Lower leg skin (tissue), 4 donors: ENCODE measurements at regions not wholly inside any gene's neighbourhood (a gene's known extent, or its start where the extent isn't known, plus 50 kb on each side); places are given as distances from the start of the nearest gene placed in this dataset.

Experiments used
- DNase-seq, 2 donors: peaks; one replicate each; pipeline ENCODE4 v3.0.0-alpha.2; 2019; ENCODE audit warnings: low spot score in 2 of 2
- H3K4me3 ChIP-seq: fragments of 200-600 bp; sonication (generic); 2 replicates; pipeline ENCODE4 v1.5.1; 2017; ENCODE audit warnings: mild to moderate bottlenecking, low read depth; ENCODE audit not compliant: poor library complexity, severe bottlenecking
- POLR2A ChIP-seq, 2 donors: fragments of 450-650 bp; IDR thresholded peaks; one replicate each; pipeline ENCODE4 v1.6.1; 2016 to 2017; ENCODE audit warnings: antibody characterized with exemption in 2 of 2, mild to moderate bottlenecking in 1 of 2, moderate library complexity in 1 of 2
- WGBS, 2 donors: methylation state at CpG; one replicate each; pipeline ENCODE4 v1.1.5; 2018; 5-methylcytosine and 5-hydroxymethylcytosine counted together
- intact Hi-C: fragments of 100-400 bp; cut with DNase I; formaldehyde crosslinking; loops from one replicate; pipeline ENCODE4 v1.15.0; 2023; ENCODE audit warnings: low total_unique reads
- TF ChIP-seq, protein P1 (sequence below), 3 donors: fragments of 450-650 bp; IDR thresholded peaks; one replicate each; pipeline ENCODE4 v1.5.1; 2016; ENCODE audit warnings: antibody characterized with exemption in 3 of 3, mild to moderate bottlenecking in 3 of 3, moderate library complexity in 2 of 3

DNA sequence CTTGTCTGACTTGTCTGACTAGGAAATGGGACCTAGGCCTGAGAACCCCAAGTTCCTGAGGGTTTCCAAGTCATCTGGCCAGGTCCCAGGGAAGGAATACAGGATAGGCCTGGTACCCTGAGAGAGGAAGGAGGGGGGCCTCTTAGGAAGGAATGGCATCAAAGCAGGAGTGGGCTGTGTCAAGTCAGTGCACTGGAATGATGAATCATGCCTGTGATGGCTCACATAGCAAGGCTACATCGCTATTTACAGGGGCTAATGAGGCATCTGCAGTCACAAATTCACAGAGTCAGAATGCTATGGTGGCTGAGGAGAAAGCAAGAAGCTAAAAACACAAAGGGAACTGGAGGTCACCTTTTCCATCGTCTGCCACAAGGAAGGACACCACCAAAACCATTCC lies 247.3 kb downstream of the NXPE2 start:
- no peak overlapping the region for H3K4me3 ChIP-seq
- intact Hi-C loops, result no loop called here
- WGBS, 2 donors, result 73% methylated on average over 2 of the region's 2 CpGs
- no peak for TF ChIP-seq POLR2A (IDR thresholded peaks at IDR 0.05)
- TF ChIP-seq, protein P1, sequence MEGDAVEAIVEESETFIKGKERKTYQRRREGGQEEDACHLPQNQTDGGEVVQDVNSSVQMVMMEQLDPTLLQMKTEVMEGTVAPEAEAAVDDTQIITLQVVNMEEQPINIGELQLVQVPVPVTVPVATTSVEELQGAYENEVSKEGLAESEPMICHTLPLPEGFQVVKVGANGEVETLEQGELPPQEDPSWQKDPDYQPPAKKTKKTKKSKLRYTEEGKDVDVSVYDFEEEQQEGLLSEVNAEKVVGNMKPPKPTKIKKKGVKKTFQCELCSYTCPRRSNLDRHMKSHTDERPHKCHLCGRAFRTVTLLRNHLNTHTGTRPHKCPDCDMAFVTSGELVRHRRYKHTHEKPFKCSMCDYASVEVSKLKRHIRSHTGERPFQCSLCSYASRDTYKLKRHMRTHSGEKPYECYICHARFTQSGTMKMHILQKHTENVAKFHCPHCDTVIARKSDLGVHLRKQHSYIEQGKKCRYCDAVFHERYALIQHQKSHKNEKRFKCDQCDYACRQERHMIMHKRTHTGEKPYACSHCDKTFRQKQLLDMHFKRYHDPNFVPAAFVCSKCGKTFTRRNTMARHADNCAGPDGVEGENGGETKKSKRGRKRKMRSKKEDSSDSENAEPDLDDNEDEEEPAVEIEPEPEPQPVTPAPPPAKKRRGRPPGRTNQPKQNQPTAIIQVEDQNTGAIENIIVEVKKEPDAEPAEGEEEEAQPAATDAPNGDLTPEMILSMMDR (IDR thresholded peaks at IDR 0.05), result no peak
- no peak for DNase-seq

DNA sequence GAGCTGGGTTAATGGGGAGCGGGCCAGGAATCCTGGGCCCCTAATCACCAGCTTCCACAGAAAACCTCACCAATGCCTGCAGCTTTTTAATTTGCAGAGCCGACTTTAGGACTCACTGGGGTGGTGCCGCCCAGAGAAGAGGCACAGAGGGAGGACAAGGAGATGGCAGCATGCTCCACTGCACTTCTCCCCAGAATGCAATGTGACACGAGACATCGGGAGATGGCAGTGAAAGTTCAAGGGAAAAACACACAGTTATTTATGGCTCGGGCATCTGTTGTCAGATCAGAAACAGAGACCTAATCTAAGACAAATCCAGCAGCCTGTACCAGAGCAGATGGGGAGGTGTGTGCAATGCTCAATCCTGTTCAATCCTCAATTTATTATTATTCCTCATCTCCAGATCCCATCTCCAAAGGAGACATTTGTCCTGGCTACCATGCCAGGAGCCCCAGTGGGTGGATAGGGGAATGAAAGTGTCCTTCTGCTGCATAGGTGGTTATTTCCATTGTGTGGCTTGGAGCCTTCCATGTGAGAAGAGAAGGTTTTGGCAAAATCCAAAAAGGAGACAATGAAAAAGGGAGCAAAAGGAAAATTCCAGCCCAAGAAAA lies 250.0 kb downstream of the NXPE2 start:
- no peak for DNase-seq
- intact Hi-C loops, result no loop called here
- H3K4me3 ChIP-seq, result no peak overlapping the region
- WGBS, 2 donors, result 53 to 56% methylated on average over 6 of the region's 6 CpGs
- TF ChIP-seq POLR2A (IDR thresholded peaks at IDR 0.05), result no peak

DNA sequence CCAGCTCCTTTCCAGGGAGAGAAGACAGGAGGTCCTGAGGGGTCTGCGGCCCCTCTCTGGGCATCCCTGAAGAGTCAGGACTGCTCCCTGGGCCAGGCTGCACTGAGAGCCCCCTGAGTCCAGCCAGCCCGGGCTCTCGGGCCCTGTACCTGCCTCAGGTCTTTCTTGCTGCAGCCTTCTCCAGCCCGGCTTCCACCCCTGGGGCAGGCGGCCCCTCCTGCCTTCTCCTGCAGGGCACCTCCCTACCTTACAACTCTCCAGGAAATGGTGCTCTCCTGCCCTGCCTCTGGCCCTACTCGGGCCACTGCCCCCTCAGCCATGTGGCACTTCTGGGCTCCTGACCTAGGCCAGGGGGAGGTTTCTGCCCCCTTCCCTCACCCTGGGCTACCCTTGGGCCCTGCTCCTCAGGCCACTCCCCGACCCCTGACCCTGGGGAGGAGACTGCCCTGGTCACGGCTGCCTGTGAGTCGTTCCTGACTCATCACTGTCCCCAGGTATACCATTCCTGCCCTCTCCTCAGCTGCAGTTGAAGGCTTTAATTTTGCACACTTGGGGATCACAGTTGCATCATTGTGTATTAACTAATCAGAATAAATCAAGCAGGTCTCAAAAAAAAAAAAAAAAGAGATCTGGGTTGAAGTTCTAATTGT lies 251.1 kb downstream of the NXPE2 start:
- WGBS, 2 donors, result 72 to 74% methylated on average over 9 of the region's 9 CpGs

DNA sequence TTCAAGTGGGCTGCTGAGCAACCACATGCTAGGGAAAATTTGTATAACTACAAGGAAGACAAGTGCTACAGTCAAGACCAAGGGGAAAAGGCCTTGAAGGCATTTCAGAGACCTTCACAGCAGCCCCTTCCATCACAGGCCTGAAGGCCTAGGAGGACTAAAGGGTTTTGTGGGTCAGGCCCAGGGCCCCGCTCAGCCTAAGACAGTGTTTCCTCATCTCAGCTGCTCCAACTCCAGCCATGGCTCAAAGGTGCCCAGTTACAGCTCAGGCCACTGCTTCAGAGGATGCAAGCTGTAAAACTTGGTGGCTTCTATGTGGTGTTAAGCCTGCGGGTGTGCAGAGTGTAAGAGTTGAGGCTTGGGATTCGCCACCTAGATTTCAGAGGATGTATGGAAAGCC lies 260.5 kb downstream of the NXPE2 start:
- intact Hi-C loops, result no loop called here
- TF ChIP-seq POLR2A (IDR thresholded peaks at IDR 0.05), result no peak
- TF ChIP-seq, protein P1 (IDR thresholded peaks at IDR 0.05), result no peak
- DNase-seq, result no peak
- H3K4me3 ChIP-seq, result no peak overlapping the region
- WGBS, 2 donors, result 76 to 78% methylated on average over 3 of the region's 3 CpGs

More for the DNA sequence above, 251.1 kb downstream of the NXPE2 start:
- no peak overlapping the region for H3K4me3 ChIP-seq
- DNase-seq, result no peak
- TF ChIP-seq, protein P1 (IDR thresholded peaks at IDR 0.05), result no peak
- TF ChIP-seq POLR2A (IDR thresholded peaks at IDR 0.05), result no peak
- intact Hi-C loops, result no loop called here

DNA sequence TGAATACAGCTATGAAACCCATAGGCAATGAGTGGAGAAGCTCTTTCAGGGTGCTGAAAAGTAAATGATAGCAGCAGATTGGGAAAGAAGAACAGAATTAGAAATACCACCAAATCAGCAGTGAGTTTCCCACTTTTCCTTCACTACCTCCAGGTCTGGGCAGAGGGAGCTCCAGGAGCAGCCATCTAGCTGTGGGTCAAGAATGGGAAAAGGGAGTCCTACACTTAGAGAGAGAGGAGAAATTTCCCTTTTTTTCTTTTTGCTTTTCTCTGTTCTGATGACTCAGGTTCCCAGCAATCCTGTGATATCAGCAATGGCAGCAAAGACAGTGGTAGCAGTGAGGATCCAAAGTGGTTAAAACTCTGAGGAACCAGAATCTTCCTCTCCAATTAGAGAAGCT lies 263.9 kb downstream of the NXPE2 start:
- DNase-seq, result no peak
- TF ChIP-seq, protein P1 (IDR thresholded peaks at IDR 0.05), result no peak
- TF ChIP-seq POLR2A (IDR thresholded peaks at IDR 0.05), result no peak
- intact Hi-C loops, result no loop called here

DNA sequence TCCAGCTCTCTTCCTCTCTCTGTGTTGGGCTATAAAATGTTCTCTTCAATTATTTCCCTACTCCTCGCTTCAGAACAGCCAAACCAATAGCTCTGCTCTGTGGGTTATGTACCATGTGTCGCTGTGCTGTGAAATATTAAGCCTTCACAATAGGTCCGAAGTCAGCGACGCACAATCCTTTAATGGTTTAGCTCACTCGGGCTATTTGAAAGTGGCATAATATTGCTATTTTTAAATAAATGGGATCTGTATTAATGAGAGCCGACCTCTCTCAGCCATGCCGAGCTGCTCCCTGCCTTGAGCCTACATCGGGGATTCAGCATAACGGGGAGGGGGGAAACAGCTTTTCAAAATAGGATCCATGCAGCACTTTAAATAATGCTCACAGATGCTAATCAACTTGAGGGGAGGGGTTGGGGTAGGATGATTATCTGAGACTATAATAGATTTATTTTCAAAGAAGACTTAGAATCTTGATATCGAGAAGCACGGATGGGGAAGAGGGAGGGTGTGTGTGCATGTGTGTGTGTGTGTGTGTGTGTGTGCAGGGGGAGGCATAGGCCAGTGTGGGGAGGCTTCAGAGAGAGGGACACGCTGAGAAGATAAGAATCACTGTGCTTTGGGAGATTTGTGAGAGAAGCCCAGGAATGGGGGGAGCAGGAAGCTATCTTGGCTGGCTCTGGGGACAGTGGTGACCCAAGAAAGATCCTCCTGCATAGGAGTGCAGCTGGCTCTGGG lies 271.5 kb downstream of the NXPE2 start:
- no peak for DNase-seq
- TF ChIP-seq, protein P1 (IDR thresholded peaks at IDR 0.05), result no peak
- TF ChIP-seq POLR2A (IDR thresholded peaks at IDR 0.05), result no peak
- 78 to 85% methylated on average over 13 of the region's 13 CpGs for WGBS, 2 donors
- intact Hi-C loops, result no loop called here
- H3K4me3 ChIP-seq, result no peak overlapping the region

More for the DNA sequence above, 263.9 kb downstream of the NXPE2 start:
- H3K4me3 ChIP-seq, result no peak overlapping the region
